ENCODE measurements at regions not wholly inside any gene's neighbourhood (a gene's known extent, or its start where the extent isn't known, plus 50 kb on each side); places are given as distances from the start of the nearest gene placed in this dataset.

GRCh38 chr9:90974016-90974415 is 172.4 kb downstream of the SYK start:
- ATAC-seq: no peak
- Histone ChIP-seq H3K27me3 (ENCODE audit: control insufficient read depth, insufficient read depth, low read length) (no peaks in the 10 kb centered on the region), H3K36me3 (ENCODE audit: control insufficient read depth, insufficient read depth, low read length) (no peaks in the 10 kb centered on the region), H3K4me3 (ENCODE audit: low read depth in 2 of 2, low read length in 2 of 2) (no peak overlapping the region), H3K9me3 (ENCODE audit: control insufficient read depth, insufficient read depth, low read depth, low read length) (no peaks in the 10 kb centered on the region), H3K4me1 (ENCODE audit: control insufficient read depth, insufficient read depth, low read length) (no peaks in the 10 kb centered on the region), H3K27ac (ENCODE audit: low read length) (no peak overlapping the region)
- POLR2A ChIA-PET: no interaction called here
- no peak for TF ChIP-seq SIN3A (IDR thresholded peaks at IDR 0.05; ENCODE audit: borderline replicate concordance, insufficient read depth, low read depth, low read length)
- no peak for TF ChIP-seq REST (IDR thresholded peaks at IDR 0.05; ENCODE audit: insufficient read depth in 1 of 2, low read depth in 2 of 2, low read length in 1 of 2)
- in situ Hi-C loops (cut with HindIII; ENCODE audit: low pct_unique_long_range_greater_than_20kb, low sequenced_read_pairs): no loop called here
- no TSS peak for BruUV-seq (replicated peaks)
- DNase-seq (ENCODE audit: low read depth, low spot score): no peak
- CTCF ChIA-PET: no interaction called here
- intact Hi-C loops (cut with micrococcal nuclease; ENCODE audit: unreplicated experiment): no loop called here

- Histone ChIP-seq H3K4me3 (ENCODE audit: low read depth in 2 of 2, low read length in 2 of 2) (no peak overlapping the region), H3K9me3 (ENCODE audit: control insufficient read depth, insufficient read depth, low read depth, low read length) (no peaks in the 10 kb centered on the region), H3K36me3 (ENCODE audit: control insufficient read depth, insufficient read depth, low read length) (no peaks in the 10 kb centered on the region), H3K27me3 (ENCODE audit: control insufficient read depth, insufficient read depth, low read length) (no peaks in the 10 kb centered on the region), H3K4me1 (ENCODE audit: control insufficient read depth, insufficient read depth, low read length) (no peaks in the 10 kb centered on the region), H3K27ac (ENCODE audit: low read length) (no peak overlapping the region)
- ATAC-seq (no peak), DNase-seq (ENCODE audit: low read depth, low spot score) (no peak)
- ChIA-PET CTCF (no interaction called here), POLR2A (no interaction called here)
- in situ Hi-C loops (cut with HindIII; ENCODE audit: low pct_unique_long_range_greater_than_20kb, low sequenced_read_pairs) (no loop called here), intact Hi-C loops (cut with micrococcal nuclease; ENCODE audit: unreplicated experiment) (no loop called here)
- TF ChIP-seq SIN3A (IDR thresholded peaks at IDR 0.05; ENCODE audit: borderline replicate concordance, insufficient read depth, low read depth, low read length): no peak
- TF ChIP-seq REST (IDR thresholded peaks at IDR 0.05; ENCODE audit: insufficient read depth in 1 of 2, low read depth in 2 of 2, low read length in 1 of 2): no peak
- TF ChIP-seq CTCF (IDR thresholded peaks at IDR 0.05): no peak
- no peak for TF ChIP-seq TCF7L2 (IDR thresholded peaks at IDR 0.05; ENCODE audit: low read depth, low read length)
- TF ChIP-seq POLR2AphosphoS5 (IDR thresholded peaks at IDR 0.05; ENCODE audit: low read depth, low read length): no peak
- no TSS peak for BruUV-seq (replicated peaks)
Measured at GRCh38 chr9:90974643-90975245, 173.1 kb downstream of the SYK start.
